NCI-H510A (cell line): ENCODE measurements at regions not wholly inside any gene's neighbourhood (a gene's known extent, or its start where the extent isn't known, plus 50 kb on each side); places are given as distances from the start of the nearest gene placed in this dataset.
"Not testable (repeated sequence)": the region's sequence is repeated elsewhere in the genome, so short reads cannot be mapped to it uniquely, and the experiment has no call there.

Source experiments
- DNase-seq: peaks from one replicate; lab custom pipeline; 2025; lab: John Stamatoyannopoulos, UW

DNA sequence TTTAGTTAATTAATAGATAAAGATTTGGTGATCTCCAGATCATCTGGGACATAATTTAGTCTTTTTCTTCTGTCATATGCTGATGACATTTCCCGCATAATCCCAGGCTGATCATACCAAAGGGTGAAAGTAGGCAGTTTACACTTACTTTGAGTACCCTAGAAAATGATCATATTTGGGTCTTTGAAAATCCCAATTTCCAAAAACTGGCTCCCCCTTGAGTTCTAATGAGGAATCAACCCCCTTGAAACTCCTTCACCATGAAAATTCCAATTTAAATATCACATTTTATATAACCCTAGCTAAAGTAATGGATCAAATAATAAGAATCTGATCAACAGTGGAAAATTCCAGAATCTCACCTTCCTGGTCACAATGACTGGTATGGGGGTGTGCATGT is 223.4 kb downstream of the NAF1 start:
- no peak for DNase-seq

DNA sequence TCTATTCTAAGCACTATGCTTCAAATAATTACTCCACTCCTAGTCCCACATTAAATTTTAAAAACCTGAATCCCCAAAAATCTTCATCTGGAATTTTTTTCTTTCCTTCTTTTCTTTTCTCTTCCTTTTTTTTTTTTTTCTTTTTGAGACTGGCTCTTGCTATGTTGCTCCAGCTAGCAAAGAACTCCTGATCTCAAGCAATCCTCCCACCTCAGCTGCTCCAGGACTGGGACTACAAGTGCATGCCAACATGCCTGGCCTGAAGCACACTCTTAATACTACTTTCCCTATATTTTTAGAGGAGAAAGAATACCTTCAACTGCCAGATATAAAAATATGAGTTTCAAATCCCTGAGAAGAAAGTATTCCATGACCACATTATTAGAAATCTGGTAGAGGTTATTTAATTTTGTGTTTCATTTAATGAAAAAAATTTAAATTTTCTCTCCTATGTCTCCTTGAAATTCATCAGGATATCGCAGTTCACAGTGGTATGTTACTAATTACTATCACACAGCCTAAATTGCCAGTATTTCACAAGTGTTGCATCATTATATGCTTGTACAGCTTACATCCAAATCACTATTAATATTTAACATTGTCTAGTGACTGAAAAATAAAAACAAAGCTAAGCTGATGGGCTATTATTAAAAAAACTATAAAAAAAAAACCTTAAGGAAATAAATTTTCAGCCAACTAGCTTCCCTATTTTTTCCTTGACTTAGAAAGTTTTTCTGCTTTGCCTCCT is 227.8 kb downstream of the NAF1 start:
- DNase-seq: no peak

DNA sequence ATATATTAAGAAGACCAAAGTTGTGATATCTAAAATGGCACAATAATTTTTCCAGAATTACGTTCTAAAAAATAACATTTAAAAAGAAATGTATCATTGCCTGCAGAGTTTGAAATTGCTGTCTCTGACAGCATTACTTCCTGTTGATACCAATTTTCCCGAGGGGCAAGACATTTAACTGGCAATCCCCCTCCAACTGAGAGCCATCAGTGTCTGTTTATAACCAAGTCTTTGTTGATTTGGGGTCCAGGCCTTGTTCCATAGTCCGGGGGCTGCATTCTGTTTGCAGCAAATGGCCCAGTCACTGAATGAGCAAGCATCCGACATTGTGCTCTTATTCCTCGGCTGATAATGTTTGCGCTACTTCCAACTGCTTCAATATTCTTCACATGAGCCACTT is 231.5 kb downstream of the NAF1 start:
- DNase-seq: no peak

DNA sequence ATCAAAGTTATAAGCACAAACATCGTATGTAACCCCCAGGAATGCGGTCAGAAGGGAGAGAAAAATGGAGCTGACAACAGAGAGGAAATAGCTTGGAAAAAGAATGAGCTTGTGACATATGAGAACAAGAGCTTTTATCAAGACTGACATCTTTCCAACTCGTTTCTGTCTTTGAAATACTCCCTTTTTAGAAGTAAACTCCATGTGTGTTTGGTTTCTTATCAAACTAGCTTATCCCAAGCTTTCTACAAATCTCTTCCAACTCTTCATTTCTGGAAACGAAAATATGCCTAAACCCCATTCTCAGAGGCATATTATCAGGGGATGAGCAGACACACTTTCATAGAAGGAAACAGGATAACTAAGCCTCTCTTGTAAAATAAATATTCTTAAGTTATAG is 235.4 kb downstream of the NAF1 start:
- no peak for DNase-seq

DNA sequence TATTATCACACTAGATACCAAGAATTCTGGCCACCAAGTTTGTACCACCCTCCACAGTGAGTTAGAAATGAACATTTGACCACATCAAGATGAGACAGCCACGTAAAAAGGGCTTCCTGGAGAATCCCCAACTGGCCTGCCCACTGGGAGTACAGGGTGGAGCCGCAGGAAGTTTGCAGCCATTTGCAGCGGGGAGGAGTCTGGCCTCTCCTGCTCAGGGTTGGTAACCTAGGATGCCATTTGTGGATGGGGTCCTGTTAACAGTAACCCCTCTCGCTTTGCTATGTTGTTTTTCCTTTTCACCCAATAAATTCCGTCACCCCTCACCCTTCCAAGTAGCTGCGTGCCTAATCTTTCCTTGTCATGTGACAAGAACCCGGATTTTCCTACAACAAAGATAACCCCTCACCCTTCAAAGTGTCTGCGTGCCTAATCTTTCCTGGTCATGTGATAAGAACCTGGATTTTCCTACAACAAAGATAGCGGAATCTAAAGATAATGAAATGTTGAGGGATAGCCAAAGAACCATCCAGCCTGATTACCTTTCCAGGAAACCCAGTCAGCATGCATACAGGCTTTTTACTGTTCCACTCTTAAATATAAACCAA is 245.4 kb downstream of the NAF1 start:
- no peak for DNase-seq

DNA sequence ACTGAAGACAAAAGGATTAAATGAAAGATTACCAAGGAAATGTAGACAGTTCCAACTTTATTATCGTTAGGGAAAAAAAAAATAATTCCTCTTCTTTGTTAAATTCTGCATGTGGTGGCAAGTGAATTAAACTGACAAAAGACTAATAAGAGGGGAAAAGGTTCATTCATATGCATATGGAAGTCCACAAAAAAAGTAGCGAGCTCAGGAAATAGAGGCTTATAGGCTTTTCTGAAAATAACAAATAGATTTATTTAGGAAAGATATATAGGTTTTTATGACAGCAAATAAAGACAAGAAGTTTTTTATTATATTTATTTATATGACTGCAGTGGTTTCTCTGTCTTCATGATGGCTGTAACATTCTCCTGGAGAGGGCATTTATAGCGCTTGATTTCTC is 246.0 kb downstream of the NAF1 start:
- DNase-seq: no peak

DNA sequence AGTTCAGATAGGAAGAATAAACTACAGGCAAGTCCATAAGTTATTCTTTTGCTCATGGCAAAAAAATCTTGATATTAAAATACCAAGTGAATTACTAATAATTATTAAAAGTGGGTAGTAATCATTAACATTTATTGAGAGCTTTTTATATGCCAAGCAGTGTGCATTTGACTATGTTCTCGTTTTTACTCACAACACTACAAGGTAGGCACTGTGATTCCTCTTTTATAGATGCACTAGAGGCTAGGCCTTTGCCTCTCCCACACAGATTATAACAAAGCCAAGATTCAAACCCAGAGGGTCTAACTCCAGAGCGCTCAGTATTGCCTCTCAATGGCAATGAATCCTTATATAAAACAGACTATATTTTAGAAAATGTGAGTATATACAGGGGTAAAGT is 254.2 kb downstream of the NAF1 start:
- no peak for DNase-seq

DNA sequence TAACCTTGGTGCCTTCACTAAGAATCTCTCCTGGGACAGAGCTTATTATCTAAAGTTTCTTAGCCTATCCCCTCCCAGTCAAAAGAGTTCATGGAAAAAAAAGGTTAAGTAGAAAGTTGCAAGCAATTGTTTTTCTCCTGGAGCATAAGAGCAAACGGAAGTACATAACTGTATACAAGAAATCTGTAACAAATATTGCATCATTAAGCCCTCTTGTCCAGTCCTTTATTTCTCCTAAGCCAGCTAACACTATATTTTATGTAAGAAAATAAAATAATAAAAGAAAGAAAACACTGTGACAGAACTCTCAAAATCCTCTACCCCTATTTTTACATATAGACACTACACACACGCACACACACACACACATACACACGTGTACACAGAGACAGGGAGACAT is 255.3 kb downstream of the NAF1 start:
- no peak for DNase-seq

DNA sequence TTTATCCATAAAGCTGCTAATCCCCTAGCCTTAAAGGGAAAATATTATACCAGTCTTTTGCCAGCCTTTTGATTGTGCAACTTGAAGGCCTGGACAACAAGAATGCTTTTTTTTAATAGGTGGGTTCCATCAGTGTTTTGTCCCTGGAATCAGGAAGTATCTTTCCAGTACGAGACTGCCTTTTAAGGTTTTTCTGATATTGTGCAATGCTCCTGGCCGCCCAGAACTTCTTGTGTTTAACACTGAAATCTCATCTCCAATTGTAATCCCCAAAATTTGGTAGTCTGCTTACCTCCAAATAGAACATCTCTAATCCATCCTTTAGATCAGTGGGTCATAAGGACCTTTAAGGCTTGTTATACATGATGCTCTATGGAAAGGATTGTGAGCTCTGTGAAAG is 256.7 kb downstream of the NAF1 start:
- no peak for DNase-seq

DNA sequence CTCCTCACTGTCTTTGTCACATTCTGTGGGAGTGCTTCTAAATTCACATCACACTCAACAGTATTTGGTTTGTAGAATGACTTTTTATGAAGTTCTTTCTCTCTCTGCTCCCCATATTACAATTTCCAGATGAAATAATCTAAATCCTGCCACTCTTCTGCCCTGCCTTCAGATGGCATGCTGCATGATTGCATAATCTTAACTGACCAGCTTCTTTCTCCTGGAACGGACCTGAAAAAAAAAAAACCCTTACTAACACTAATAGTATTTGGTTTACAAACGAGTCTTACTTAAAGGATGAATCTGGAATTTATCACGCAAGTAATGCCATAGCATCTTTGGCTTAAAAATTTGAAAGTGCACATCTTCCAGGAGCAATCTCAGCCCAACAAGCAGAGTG is 272.3 kb downstream of the NAF1 start:
- DNase-seq: no peak

DNA sequence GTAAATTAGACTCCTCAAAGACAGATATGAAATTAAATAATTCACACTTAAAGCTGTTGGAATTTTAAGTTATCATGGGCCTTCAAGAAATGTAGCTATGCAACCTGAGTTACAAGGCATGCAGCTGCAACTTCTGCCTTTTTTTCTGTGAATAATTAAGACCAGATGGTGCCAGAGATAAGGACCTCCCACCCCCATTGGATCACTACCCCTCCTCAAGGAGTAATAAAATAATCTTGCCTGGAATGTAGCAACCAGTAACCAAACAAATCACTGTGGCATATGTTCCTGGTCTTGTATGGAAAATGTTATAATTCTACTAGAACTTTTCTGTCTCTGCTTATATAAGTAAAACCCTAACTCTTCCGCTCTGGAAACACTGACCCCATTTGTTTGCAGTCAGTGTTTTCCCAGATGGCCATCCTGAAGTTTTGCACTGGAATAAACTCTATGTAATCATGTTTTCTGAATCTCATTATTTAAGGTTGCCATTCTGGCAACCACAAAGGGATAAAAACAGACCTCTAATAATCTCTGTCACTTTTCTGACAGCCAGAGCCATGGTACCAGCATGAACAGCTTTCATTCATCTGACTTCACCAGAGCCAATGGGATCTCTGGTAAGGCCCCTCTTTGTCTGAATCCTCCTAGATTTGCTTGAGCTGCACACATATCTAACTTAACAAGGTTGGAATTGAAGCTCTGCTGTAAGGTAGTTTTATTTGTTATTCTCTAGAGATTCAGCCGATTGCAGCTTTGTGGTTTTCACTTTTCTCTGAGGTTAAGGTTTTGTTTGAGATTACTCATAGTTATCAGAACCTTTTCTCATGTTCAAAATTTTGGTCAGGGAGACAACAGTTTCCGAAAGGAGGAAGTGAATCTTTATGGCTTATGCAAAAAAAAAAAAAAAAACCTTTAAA is 274.6 kb downstream of the NAF1 start:
- no peak for DNase-seq

DNA sequence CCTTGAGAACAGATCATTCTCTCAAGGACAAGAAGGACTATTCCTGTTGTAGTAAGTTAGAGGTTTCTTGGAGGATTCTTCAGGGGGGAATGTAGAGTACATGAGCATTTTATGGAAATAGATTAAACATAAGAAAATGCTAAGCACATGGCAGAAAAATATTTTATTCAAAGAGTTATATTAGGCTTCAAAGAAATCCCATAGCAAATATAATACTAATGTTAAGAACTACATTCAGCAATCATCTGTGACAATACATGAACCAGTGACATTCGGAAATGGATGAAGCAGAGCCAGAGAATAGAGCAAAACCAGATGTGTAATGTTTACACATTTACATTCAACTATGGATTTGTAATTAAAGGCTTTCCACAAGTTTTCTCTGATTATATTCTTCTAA is 288.6 kb downstream of the NAF1 start:
- DNase-seq: no peak

DNA sequence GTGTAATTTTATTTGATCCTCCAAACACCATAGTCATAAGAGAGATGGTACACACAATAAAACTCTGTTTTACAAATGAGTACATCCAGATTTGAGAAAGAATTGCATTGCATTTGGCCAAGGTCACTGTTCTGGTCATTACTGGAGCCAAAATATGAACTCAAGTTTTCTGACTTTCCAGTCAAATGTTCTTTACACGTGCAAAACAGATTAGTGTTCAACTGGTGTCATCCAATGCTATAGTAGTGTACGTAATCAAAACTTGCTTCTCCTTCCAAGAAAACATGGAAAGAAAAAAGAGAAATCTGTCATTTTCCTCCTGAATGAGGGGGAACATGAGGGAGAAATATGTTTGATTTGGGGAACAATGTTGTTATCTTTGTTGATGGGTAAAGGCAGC is 291.9 kb downstream of the NAF1 start:
- DNase-seq: no peak

DNA sequence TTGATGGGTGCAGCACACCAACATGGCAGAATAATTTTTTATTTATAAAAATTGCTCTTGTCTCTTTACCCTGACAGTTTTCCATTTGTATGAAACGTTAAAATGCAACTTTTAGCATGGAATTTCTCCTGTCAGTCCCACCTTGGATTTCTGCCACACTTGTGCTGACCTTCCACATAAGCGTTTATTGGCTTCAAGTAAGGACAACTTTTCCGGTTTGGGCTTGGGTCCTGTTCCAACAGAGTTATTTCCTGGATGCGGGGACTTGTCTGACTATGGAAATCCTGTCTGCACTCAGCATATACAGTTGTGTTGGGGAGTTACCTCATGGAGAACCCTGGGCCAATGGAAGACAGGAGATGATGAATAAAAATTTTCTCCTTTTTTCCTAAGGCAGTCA is 294.7 kb downstream of the NAF1 start:
- DNase-seq: no peak

DNA sequence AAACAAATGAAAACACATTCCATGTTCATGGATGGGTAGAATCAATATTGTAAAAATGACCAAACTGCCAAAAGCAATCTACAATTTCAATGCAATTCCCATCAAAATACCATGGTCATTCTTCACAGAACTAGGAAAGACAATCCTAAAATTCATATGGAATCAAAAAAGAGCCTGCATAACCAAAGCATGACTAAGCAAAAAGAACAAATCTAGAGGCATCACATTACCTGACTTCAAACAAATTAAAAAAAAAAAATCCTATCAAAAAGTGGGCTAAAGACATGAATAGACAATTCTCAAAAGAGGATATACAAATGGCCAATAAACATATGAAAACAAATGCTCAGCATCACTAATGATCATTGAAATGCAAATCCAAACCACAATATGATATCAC is 297.5 kb downstream of the NAF1 start:
- DNase-seq: no peak

DNA sequence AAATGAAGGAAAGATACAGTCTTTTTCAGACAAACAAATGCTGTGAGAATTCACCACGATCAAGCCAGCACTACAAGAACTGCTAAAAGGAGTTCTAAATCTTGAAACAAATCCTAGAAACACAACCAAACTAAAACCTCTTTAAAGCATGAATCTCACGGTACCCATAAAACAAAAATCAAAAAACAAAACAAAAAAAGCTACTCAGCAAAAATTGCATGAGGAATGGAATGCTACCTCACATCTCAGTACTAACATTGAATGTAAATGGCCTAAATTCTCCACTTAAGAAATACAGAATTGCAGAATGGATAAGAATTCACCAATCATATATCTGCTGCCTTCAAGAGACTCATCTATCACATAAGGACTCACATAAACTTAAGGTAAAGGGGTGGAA is 300.1 kb downstream of the NAF1 start:
- no peak for DNase-seq

DNA sequence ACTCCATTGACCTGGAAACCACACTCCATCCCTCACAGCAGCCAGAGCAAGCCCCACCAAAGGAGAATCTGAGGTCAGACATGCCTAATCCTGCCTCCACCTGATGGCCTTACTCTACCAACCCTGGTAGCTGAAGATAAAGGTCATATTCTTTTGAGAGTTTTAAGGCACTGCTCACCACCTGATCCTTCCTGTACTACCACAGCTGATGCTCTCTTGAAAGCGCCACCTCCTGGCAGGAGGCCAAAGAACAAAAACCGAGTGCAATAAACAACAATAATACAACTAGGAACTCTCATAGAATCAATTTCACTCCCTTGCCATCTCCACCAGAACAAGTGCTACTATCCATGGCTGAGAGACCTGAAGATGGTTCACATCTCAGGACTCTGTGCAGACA is 301.6 kb downstream of the NAF1 start:
- no peak for DNase-seq

DNA sequence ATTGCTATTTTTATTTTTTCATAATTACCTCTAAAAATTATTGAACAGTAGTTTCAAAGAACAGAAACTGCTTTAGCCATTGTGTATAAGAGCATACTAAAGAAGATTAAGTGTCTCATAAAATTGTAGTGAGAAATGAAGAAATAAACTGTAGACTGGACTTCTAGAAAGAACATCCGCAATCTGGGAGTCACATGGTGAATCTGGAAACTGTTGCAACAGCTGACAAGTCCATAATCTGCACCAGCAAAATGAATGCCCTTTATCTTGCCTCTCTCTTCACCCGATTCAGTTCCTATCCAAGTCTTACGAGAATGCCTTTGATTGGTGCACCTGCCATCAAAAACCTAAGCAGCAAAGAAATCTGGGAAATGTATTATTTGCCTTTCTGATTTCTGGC is 312.9 kb downstream of the NAF1 start:
- no peak for DNase-seq

DNA sequence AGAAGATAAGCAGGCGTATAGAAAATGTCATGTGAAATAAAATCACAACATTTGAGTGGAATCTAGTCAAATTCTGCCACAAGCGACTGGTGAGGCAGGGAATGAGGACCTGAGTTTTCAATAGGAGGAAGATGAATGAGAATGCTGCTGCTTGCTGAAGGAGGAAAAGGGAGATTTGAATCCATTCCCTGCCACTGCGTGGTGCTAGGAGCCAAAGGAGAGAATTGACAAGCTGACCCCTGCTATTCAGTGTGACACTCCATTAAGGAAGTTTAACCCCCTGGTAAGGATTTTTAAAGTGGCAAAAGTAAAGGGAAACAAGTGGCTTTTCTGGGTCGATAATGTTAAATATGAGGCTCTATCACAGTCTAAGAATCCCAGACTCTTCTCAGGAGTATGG is 314.0 kb downstream of the NAF1 start:
- no peak for DNase-seq

DNA sequence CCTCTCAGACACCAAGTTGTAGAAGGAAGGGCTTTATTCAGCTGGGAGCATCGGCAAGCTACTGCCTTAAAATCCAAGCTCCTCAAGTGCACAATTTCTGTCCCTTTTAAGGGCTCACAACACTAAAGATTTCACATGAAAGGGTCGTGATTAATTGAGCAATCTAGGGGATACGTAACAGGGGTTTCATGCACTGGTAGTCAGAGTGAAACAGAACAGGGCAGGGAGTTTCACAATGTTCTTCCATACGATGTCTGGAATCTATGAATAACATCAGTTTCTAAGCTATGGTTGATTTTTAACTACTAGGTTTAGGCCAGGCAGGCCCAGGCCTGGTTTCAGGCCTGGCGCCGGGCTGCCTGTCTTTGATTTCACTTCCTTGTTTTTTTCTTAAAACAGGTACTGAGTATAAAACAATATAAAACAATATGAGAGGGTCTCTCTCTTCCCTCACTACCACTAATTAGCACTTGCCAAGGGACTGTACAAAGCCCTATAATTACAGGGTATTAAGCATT is 315.4 kb downstream of the NAF1 start:
- DNase-seq: not testable (repeated sequence)

DNA sequence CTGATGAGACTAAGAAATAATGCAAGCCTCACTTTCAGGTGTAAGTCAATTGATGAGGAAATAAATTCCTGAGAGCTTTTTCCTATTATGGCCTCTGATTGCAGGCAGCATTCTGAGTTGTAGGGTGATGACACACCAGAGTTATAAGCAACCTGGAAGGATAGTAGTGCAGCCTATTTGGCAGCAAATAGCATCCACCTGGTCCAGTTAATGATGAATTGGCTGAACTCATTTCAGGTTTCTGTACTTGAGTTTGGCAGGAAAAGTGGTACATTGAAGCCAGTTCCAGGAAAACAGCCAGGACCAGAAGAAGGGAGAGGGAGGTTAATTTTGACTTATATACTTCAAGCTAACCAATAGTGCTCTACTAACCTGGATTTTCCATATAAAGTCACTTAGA is 316.8 kb downstream of the NAF1 start:
- no peak for DNase-seq

DNA sequence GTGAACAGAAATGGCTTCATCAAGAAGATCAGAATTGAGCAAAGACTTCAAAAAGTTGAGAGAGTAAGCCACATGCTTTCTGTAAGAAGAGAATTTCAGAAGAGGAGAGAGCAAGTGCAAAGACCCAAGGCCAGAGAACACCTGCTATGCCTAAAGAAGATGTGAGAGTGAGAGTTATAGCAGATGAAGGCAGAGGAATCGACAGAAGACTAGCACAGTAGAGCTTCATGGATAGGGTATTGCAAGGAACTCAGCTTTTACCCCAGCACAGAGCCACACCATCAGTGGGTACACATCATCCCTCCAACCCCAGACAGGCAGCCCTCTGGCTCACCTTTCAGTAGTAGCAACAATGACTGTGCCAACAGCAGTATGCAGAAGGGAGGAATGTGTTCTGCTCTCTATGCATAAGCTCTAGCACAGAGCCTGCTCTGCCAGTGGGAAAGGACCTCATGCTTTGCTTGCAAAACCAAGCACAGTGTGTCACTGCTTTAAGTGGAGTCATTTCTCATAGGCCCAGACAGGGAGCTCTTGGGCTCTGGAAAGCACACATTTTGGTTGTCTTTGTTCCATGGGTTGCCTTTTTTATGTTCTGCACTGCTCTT is 318.6 kb downstream of the NAF1 start:
- no peak for DNase-seq
